Dermis microvascular lymphatic vessel endothelial cell (primary cell): ENCODE measurements at regions not wholly inside any gene's neighbourhood (a gene's known extent, or its start where the extent isn't known, plus 50 kb on each side); places are given as distances from the start of the nearest gene placed in this dataset.
"Not testable (repeated sequence)": the region's sequence is repeated elsewhere in the genome, so short reads cannot be mapped to it uniquely, and the experiment has no call there.

Experiments used
- DNase-seq, 2 donors: peaks; one replicate each; pipeline versions ENCODE4 v3.0.0 to v3.0.0-alpha.2; 2010; ENCODE audit warnings: low read depth in 2 of 2

- no peak for DNase-seq
Measured at GRCh38 chrX:124234348-124234747, 98.1 kb upstream of the TEX13D start.

- DNase-seq = no peak
Measured at GRCh38 chrX:124238268-124238667, 94.2 kb upstream of the TEX13D start.

GRCh38 chrX:124239324-124239723 is 93.1 kb upstream of the TEX13D start:
- DNase-seq = no peak

- DNase-seq = no peak
Measured at GRCh38 chrX:124239911-124240310, 92.5 kb upstream of the TEX13D start.

GRCh38 chrX:124240422-124240821 is 92.0 kb upstream of the TEX13D start:
- DNase-seq = no peak

- DNase-seq = no peak
Measured at GRCh38 chrX:124242131-124242530, 90.3 kb upstream of the TEX13D start.

GRCh38 chrX:124249345-124249744 is 83.1 kb upstream of the TEX13D start:
- no peak for DNase-seq

GRCh38 chrX:124250835-124251437 is 81.5 kb upstream of the TEX13D start:
- DNase-seq = no peak

- DNase-seq = no peak
Measured at GRCh38 chrX:124254611-124255010, 77.8 kb upstream of the TEX13D start.

GRCh38 chrX:124256216-124256615 is 76.2 kb upstream of the TEX13D start:
- no peak for DNase-seq

GRCh38 chrX:124256629-124257380 is 75.7 kb upstream of the TEX13D start:
- DNase-seq = no peak

GRCh38 chrX:124257924-124258702 is 74.3 kb upstream of the TEX13D start:
- DNase-seq = no peak

- no peak for DNase-seq
Measured at GRCh38 chrX:124260845-124261244, 71.6 kb upstream of the TEX13D start.

GRCh38 chrX:124263743-124264142 is 68.7 kb upstream of the TEX13D start:
- no peak for DNase-seq

- no peak for DNase-seq
Measured at GRCh38 chrX:124268099-124268498, 64.4 kb upstream of the TEX13D start.

GRCh38 chrX:124269881-124270280 is 62.6 kb upstream of the TEX13D start:
- DNase-seq = no peak

- not testable (repeated sequence) for DNase-seq
Measured at GRCh38 chrX:124271599-124271998, 60.9 kb upstream of the TEX13D start.

GRCh38 chrX:124272370-124272982 is 60.0 kb upstream of the TEX13D start:
- no peak for DNase-seq

GRCh38 chrX:124274438-124275181 is 57.9 kb upstream of the TEX13D start:
- no peak for DNase-seq

GRCh38 chrX:124275182-124275894 is 57.1 kb upstream of the TEX13D start:
- DNase-seq = no peak
